ENCODE measurements at regions not wholly inside any gene's neighbourhood (a gene's known extent, or its start where the extent isn't known, plus 50 kb on each side); places are given as distances from the start of the nearest gene placed in this dataset.

GRCh38 chr20:57806476-57806875 lies 96.7 kb upstream of the PMEPA1 start:
- DNase-seq (ENCODE audit: low spot score in 2 of 2): no peak
- no peaks in the 10 kb centered on the region for H3K9me3 ChIP-seq
- in situ Hi-C loops (cut with MboI; ENCODE audit: low sequenced_read_pairs): no loop called here
- H3K4me1 ChIP-seq: no peaks in the 10 kb centered on the region
- H3K27me3 ChIP-seq (ENCODE audit: low read depth): no peaks in the 10 kb centered on the region
- no peak overlapping the region for H3K4me3 ChIP-seq
- H3K36me3 ChIP-seq (replicated peaks): no peaks in the 10 kb centered on the region

GRCh38 chr20:57805747-57806146 lies 95.9 kb upstream of the PMEPA1 start:
- in situ Hi-C loops (cut with MboI; ENCODE audit: low sequenced_read_pairs): no loop called here
- Histone ChIP-seq H3K27me3 (ENCODE audit: low read depth) (no peaks in the 10 kb centered on the region), H3K9me3 (no peaks in the 10 kb centered on the region), H3K36me3 (replicated peaks) (no peaks in the 10 kb centered on the region), H3K4me1 (no peaks in the 10 kb centered on the region), H3K4me3 (no peak overlapping the region)
- no peak for DNase-seq (ENCODE audit: low spot score in 2 of 2)

GRCh38 chr20:57804470-57805250 lies 94.8 kb upstream of the PMEPA1 start:
- H3K36me3 ChIP-seq (replicated peaks): no peaks in the 10 kb centered on the region
- H3K4me3 ChIP-seq: no peak overlapping the region
- H3K4me1 ChIP-seq: no peaks in the 10 kb centered on the region
- H3K27me3 ChIP-seq (ENCODE audit: low read depth): no peaks in the 10 kb centered on the region
- no peaks in the 10 kb centered on the region for H3K9me3 ChIP-seq
- no peak for DNase-seq (ENCODE audit: low spot score in 2 of 2)
- in situ Hi-C loops (cut with MboI; ENCODE audit: low sequenced_read_pairs): no loop called here

GRCh38 chr20:57803508-57804005 lies 93.7 kb upstream of the PMEPA1 start:
- no peak for DNase-seq (ENCODE audit: low spot score in 2 of 2)
- H3K27me3 ChIP-seq (ENCODE audit: low read depth): no peaks in the 10 kb centered on the region
- no peaks in the 10 kb centered on the region for H3K9me3 ChIP-seq
- H3K36me3 ChIP-seq (replicated peaks): no peaks in the 10 kb centered on the region
- in situ Hi-C loops (cut with MboI; ENCODE audit: low sequenced_read_pairs): no loop called here
- H3K4me1 ChIP-seq: no peaks in the 10 kb centered on the region
- no peak overlapping the region for H3K4me3 ChIP-seq

DNA sequence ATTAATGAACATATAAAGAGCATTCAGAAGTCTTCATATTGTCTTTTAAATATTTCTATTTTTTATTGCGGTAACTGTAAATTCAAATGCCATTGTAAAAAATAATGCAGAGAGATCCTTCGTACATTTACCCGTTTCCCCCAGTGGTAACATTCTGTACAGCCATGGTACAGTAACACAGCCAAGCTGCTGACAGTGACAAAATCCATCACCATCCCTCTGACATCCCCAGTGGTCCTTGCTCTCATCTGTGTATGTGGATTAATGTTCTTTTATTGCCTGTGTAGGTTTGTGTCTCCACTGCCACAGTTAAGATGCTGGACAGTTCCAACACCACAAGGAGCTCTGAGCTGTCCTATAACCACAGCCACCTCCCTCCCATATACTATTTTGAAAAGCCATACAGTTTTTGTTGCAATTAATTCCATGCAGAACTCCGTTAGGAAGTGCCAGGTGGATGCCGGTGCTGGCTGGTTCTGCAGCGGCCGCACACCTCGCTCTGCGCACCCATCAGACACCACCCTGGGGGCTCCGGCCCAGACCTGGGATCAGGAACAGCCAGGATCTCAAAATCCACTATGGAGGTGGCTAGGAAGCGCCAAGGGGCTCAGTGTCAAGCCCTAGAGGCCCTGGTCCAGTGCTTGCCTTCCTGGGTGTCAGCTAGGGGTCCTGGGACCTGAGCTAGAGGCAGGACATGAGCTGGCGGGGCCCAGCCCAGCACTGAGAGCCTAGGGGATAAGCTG lies 93.1 kb upstream of the PMEPA1 start:
- H3K4me3 ChIP-seq: no peak overlapping the region
- no peak for DNase-seq (ENCODE audit: low spot score in 2 of 2)

GRCh38 chr20:57801581-57801980 lies 91.8 kb upstream of the PMEPA1 start:
- Histone ChIP-seq H3K9me3 (no peaks in the 10 kb centered on the region), H3K36me3 (replicated peaks) (no peaks in the 10 kb centered on the region), H3K27me3 (ENCODE audit: low read depth) (no peaks in the 10 kb centered on the region), H3K4me3 (no peak overlapping the region), H3K4me1 (no peaks in the 10 kb centered on the region)
- DNase-seq (ENCODE audit: low spot score in 2 of 2): no peak
- in situ Hi-C loops (cut with MboI; ENCODE audit: low sequenced_read_pairs): no loop called here

More for the DNA sequence above, 93.1 kb upstream of the PMEPA1 start:
- in situ Hi-C loops (cut with MboI; ENCODE audit: low sequenced_read_pairs): no loop called here
- H3K36me3 ChIP-seq (replicated peaks): no peaks in the 10 kb centered on the region
- H3K4me1 ChIP-seq: no peaks in the 10 kb centered on the region
- no peaks in the 10 kb centered on the region for H3K9me3 ChIP-seq
- no peaks in the 10 kb centered on the region for H3K27me3 ChIP-seq (ENCODE audit: low read depth)

DNA sequence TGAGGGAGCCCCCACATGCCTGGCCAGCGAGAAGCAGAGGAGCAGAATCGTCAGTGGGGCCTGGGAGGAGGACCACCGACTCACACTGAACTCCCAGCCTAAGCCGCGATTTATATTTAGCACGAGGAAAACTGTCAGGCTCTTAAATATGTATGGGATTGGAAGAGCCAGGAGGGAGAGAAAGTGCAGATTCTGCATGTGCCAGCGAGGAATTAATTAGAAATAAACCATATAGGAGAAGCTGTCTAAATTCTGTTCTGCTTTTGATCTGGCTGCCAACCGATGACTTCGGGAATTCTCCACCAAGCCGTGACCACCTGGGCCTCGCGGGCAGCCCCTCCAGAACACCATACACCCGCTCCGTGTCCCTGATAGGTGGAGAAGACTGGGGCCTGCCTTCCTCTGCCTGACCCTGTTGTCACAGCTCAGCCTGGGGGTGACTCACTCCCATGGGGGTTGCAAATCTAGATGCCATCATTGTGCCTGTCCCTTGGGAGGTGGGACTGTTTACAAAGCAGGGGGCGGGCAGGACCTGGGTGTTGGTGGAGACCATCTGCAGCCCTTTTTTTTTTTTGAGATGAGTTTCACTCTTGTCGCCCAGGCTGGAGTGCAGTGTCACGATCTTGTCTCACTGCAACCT lies 91.1 kb upstream of the PMEPA1 start:
- no peaks in the 10 kb centered on the region for H3K4me1 ChIP-seq
- DNase-seq (ENCODE audit: low spot score in 2 of 2): no peak
- H3K9me3 ChIP-seq: no peaks in the 10 kb centered on the region
- H3K27me3 ChIP-seq (ENCODE audit: low read depth): no peaks in the 10 kb centered on the region
- in situ Hi-C loops (cut with MboI; ENCODE audit: low sequenced_read_pairs): no loop called here
- no peaks in the 10 kb centered on the region for H3K36me3 ChIP-seq (replicated peaks)
- no peak overlapping the region for H3K4me3 ChIP-seq

GRCh38 chr20:57797401-57797800 lies 87.6 kb upstream of the PMEPA1 start:
- in situ Hi-C loops (cut with MboI; ENCODE audit: low sequenced_read_pairs): no loop called here
- no peak overlapping the region for H3K4me3 ChIP-seq
- H3K9me3 ChIP-seq: no peaks in the 10 kb centered on the region
- DNase-seq (ENCODE audit: low spot score in 2 of 2): no peak
- no peaks in the 10 kb centered on the region for H3K36me3 ChIP-seq (replicated peaks)
- H3K27me3 ChIP-seq (ENCODE audit: low read depth): no peaks in the 10 kb centered on the region
- no peaks in the 10 kb centered on the region for H3K4me1 ChIP-seq

DNA sequence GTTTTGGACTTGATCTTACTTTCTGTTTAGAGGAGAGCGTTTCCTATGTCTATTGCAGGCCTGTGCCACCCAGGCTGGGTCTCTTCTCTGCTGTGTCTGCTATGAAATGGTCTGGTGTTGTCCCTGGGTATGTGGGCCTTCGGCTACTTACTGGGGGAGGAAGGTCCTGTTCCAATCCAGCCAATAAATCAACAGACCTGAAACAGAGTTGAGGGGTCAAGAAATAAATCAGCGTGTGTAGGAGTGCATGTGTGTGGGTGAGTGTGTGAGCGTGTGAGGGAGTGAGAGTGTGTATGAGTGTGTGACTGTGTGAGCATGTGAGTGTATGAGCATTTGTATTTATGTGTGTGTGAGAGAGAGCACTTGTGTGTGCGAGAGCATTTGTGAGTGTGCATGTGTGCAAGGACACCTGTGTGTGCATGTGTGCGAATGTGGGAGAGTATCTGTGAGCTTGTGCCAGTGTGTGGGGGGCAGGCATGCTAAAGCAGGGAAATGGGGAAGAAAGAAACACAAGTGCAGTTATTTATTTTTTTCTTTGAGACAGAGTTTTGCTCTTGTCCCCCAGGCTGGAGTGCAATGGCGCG lies 86.3 kb upstream of the PMEPA1 start:
- Histone ChIP-seq H3K4me1 (no peaks in the 10 kb centered on the region), H3K4me3 (no peak overlapping the region), H3K27me3 (ENCODE audit: low read depth) (no peaks in the 10 kb centered on the region), H3K9me3 (no peaks in the 10 kb centered on the region), H3K36me3 (replicated peaks) (no peaks in the 10 kb centered on the region)
- in situ Hi-C loops (cut with MboI; ENCODE audit: low sequenced_read_pairs): no loop called here
- no peak for DNase-seq (ENCODE audit: low spot score in 2 of 2)

DNA sequence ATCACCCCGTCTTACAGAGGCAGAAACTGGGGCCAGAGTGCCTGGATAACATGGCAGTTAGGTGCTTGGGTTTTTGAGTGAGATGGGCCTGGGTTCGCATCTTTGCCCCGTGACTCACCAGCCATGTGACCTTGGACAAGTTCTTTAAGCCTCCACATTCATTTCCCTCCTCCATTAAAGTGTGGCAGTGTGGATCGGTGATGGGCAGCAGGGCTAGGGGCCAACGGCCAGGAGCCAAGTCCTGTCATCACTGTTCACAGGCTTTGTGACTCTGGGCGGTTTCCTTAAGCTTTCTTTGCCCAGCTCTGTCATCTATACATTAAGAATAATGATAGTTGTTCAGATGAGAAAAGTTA lies 85.5 kb upstream of the PMEPA1 start:
- no peaks in the 10 kb centered on the region for H3K4me1 ChIP-seq
- H3K9me3 ChIP-seq: no peaks in the 10 kb centered on the region
- no peak for DNase-seq (ENCODE audit: low spot score in 2 of 2)
- no peak overlapping the region for H3K4me3 ChIP-seq
- in situ Hi-C loops (cut with MboI; ENCODE audit: low sequenced_read_pairs): no loop called here
- no peaks in the 10 kb centered on the region for H3K36me3 ChIP-seq (replicated peaks)
- H3K27me3 ChIP-seq (ENCODE audit: low read depth): no peaks in the 10 kb centered on the region

GRCh38 chr20:57794600-57795341 lies 85.0 kb upstream of the PMEPA1 start:
- Histone ChIP-seq H3K4me1 (no peaks in the 10 kb centered on the region), H3K9me3 (no peaks in the 10 kb centered on the region), H3K27me3 (ENCODE audit: low read depth) (no peaks in the 10 kb centered on the region), H3K36me3 (replicated peaks) (no peaks in the 10 kb centered on the region), H3K4me3 (no peak overlapping the region)
- DNase-seq (ENCODE audit: low spot score in 2 of 2): no peak
- in situ Hi-C loops (cut with MboI; ENCODE audit: low sequenced_read_pairs): no loop called here

- Histone ChIP-seq H3K36me3 (replicated peaks) (no peaks in the 10 kb centered on the region), H3K27me3 (ENCODE audit: low read depth) (no peaks in the 10 kb centered on the region), H3K9me3 (no peaks in the 10 kb centered on the region), H3K4me3 (no peak overlapping the region), H3K4me1 (no peaks in the 10 kb centered on the region)
- in situ Hi-C loops (cut with MboI; ENCODE audit: low sequenced_read_pairs): no loop called here
- no peak for DNase-seq (ENCODE audit: low spot score in 2 of 2)
Measured at GRCh38 chr20:57794036-57794435, 84.2 kb upstream of the PMEPA1 start.

- no peak for DNase-seq (ENCODE audit: low spot score in 2 of 2)
- Histone ChIP-seq H3K4me1 (no peaks in the 10 kb centered on the region), H3K36me3 (replicated peaks) (no peaks in the 10 kb centered on the region), H3K27me3 (ENCODE audit: low read depth) (no peaks in the 10 kb centered on the region), H3K4me3 (no peak overlapping the region), H3K9me3 (no peaks in the 10 kb centered on the region)
- in situ Hi-C loops (cut with MboI; ENCODE audit: low sequenced_read_pairs): no loop called here
Measured at GRCh38 chr20:57793421-57793820, 83.6 kb upstream of the PMEPA1 start.
